ENCODE measurements at regions not wholly inside any gene's neighbourhood (a gene's known extent, or its start where the extent isn't known, plus 50 kb on each side); places are given as distances from the start of the nearest gene placed in this dataset.

GRCh38 chr14:42606839-42607238, 1000.2 kb downstream of the LRFN5 start:
- ChIA-PET CTCF (no interaction called here), POLR2A (no interaction called here)
- Histone ChIP-seq H3K9ac (replicated peaks; ENCODE audit: extremely low read depth, insufficient read depth, low read length) (no peak overlapping the region), H3K9me1 (replicated peaks; ENCODE audit: control insufficient read depth, extremely low read depth, insufficient read depth, low read length) (no peaks in the 10 kb centered on the region), H3K4me1 (ENCODE audit: control insufficient read depth, extremely low read depth, insufficient read depth, low read length) (no peaks in the 10 kb centered on the region), H2AFZ (ENCODE audit: low read depth, low read length) (no peak overlapping the region), H3K9me3 (replicated peaks; ENCODE audit: control insufficient read depth, insufficient read depth, low read length) (peaks cover 2% of the 10 kb centered on the region), H3K27ac (ENCODE audit: insufficient read depth, low read depth, low read length) (no peak overlapping the region), H3K4me3 (replicated peaks in 1 of 3; ENCODE audit: insufficient read depth in 1 of 3, low read depth in 1 of 3, low read length in 3 of 3) (no peak overlapping the region), H3K27me3 (ENCODE audit: control insufficient read depth in 2 of 2, insufficient read depth in 2 of 2, low read length in 2 of 2) (no peaks in the 10 kb centered on the region), H3K4me2 (ENCODE audit: insufficient read depth, low read length) (no peak overlapping the region), H3K79me2 (ENCODE audit: control insufficient read depth, insufficient read depth, low read length) (no peaks in the 10 kb centered on the region), H3K36me3 (ENCODE audit: control insufficient read depth in 2 of 2, extremely low read depth in 1 of 2, insufficient read depth in 2 of 2, low read length in 2 of 2) (no peaks in the 10 kb centered on the region), H4K20me1 (replicated peaks; ENCODE audit: control insufficient read depth, extremely low read depth, insufficient read depth, low read length) (no peaks in the 10 kb centered on the region)
- intact Hi-C loops (cut with micrococcal nuclease), result no loop called here
- no TSS peak for BruUV-seq (replicated peaks)
- no peak for FAIRE-seq
- DNase-seq (ENCODE audit: low read depth, low spot score), result no peak
- no peak for TF ChIP-seq FOS (IDR thresholded peaks at IDR 0.05; ENCODE audit: borderline replicate concordance, insufficient read depth, low read length)
- TF ChIP-seq GATA2 (IDR thresholded peaks at IDR 0.05; ENCODE audit: insufficient read depth, insufficient read length, low read depth, low read length), result no peak
- no peak for TF ChIP-seq MAX (IDR thresholded peaks at IDR 0.05; ENCODE audit: insufficient read depth, insufficient read length)
- no peak for TF ChIP-seq JUN (IDR thresholded peaks at IDR 0.05; ENCODE audit: borderline replicate concordance, insufficient read depth, insufficient read length, low read depth)
- no peak for TF ChIP-seq POLR2A (IDR thresholded peaks at IDR 0.05; ENCODE audit: low read depth, low read length)
- no peak for TF ChIP-seq CTCF (IDR thresholded peaks at IDR 0.05; ENCODE audit: extremely low read depth in 1 of 2, insufficient read depth in 1 of 2, low read depth in 1 of 2, low read length in 2 of 2)
- no peak for TF ChIP-seq POLR2AphosphoS5 (IDR thresholded peaks at IDR 0.05; ENCODE audit: insufficient read depth, low read depth, low read length)
- TF ChIP-seq MYC (IDR thresholded peaks at IDR 0.05; ENCODE audit: low read depth, low read length), result no peak
- TF ChIP-seq EZH2 (IDR thresholded peaks at IDR 0.05; ENCODE audit: borderline replicate concordance, low read depth, low read length, severe bottlenecking), result no peak
- dilution Hi-C loops (cut with MboI; ENCODE audit: extremely low pct_ligation_motif_present, low sequenced_read_pairs), result no loop called here

Data from endothelial cell of umbilical vein (primary cell).